ENCODE measurements at regions not wholly inside any gene's neighbourhood (a gene's known extent, or its start where the extent isn't known, plus 50 kb on each side); places are given as distances from the start of the nearest gene placed in this dataset.

DNA sequence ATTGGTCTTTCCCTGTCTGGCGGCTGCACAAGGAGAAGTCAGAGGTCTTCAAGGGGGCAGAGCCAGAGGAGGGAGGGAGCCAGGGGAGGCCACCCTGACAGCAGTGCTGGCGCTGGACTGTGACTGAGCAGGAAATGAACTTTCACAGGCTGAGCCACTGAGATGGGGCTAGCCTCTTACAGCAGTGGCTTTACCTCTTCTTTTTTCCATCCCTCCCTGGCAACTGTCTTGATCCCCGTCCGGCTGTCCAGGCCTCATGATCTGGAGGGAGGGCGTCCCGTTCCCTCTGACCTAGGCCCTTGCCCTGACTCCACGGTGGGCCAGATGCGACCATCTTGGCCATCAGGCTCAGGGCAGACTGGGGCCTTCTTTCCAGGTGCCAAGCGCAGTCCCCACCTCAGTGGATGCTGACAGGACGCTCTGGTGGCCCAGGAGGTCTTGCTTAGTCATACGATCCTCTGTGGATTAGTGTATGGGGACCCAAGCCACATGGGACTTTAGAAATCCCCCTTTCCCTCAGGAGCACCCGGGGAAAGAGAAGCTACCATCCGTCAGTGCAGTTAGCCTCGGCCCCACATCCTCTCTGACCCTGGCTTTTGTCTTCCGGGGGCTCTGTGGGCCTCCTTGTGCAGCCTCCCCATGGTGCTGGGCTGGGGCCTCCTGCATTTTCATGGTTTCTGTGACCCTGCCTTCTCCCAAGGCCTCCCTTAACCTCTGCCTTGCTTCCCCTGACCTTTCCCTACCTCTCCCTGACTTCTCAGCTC, 57.4 kb upstream of the CCDC167 start:
- no peak for DNase-seq

DNA sequence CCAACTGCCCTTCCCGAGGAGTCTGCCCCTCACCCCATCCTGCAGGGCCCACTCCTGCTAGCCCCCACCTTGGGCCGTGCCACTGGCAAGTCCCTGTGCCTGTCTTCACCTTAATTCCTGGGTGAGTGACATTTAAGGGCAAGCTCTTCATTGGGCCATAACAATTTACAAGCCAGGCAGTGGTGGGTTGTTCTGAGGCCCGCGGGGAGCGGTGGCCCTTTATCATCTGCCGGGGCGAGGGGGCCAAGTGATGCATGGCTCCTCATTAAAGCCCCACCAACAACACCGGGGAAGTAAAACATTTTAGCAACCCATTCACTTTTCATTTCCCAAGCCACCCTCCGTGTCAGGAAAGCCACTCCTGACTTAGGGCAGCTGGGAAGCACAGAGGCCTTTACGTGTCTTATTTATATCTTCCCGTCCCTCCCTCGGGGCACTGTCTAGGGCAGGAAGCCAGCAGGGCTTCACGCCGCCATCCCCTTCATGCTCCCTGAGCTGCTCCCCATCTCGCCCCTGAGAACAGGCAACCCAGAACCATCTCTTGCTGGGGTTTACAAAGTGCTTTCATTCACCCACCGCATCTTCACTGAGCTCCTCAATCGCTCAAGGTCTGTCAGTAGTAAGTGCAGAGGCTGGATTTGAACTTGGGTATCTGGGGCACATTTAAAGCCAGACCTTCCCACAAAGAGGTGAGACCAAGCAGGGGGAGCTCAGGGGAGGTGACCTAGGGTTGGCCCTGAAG, 55.5 kb upstream of the CCDC167 start:
- DNase-seq: no peak

DNA sequence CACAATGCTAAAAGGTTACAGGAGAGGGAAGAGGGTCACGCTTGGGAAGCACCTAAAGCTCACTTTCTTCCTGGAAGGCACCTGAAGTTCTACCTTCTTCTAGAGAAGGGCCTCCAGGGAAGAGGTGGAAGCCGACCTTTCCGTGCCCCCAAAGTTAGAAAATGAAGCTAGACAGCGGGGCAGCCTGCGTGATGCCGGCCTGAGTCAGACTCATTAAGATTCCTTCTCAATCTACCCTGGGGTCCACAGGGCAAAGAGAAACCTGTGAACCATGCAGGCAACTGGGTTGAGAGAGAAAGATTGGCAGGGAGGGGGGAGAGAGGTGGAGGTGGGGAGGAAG, 54.8 kb upstream of the CCDC167 start:
- DNase-seq: no peak

DNA sequence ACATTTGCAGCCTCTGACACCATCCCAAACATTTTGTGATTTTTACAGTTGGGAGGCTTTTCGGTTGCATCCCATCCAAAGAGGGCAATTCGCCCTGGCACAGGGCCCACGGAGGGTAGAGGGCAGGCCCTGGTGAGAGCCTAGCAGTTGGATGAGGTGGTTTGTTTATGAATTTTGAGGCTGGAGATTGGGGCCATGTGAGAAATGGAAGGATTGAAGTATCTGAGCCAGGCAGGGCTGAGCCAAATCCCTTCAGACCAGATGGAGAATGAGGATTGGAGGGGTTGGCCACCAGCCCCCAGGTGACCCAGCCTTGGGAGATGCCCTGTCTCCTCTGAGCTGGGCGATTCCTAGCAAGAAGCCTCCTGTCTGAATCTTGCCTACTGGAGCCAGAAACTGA, 52.6 kb upstream of the CCDC167 start:
- DNase-seq: no peak

DNA sequence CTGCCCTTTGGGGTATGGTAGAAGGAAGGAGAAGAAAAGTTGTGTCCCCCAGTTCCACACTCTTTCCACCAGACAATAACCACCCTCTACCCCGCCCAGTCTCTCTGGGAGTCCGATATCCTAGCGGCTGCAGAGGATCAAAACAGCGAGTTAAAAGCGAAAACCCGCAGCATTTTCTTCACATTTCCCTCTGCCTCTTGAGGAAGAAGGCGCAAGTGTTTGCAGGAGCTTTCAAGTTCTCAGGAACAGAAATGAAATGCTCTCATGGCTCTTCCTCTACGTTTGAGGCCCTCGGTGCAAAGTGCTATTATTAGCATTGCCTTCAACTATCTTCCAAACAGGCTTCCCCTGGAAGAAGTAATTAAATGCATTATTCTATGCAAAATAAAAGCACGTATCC, 52.2 kb upstream of the CCDC167 start:
- no peak for DNase-seq

DNA sequence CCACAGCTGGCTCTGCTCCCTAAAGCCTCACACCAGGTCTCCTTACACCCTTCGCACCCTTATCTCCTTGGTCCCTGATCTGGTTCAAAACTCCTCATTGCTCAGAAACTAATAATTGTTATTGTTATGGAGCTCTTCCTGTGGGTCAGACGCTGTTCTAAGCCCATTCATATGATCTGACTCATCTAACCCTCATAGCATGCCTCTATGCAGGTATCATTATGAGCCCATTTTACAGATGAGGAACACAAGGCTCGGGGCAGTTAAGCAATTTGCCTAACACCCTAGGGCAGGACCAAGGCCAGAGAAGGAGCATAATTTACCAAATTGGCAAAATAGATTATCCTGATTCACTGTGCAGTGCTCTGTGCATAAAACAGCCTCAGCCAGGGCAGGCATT, 51.8 kb upstream of the CCDC167 start:
- DNase-seq: no peak

DNA sequence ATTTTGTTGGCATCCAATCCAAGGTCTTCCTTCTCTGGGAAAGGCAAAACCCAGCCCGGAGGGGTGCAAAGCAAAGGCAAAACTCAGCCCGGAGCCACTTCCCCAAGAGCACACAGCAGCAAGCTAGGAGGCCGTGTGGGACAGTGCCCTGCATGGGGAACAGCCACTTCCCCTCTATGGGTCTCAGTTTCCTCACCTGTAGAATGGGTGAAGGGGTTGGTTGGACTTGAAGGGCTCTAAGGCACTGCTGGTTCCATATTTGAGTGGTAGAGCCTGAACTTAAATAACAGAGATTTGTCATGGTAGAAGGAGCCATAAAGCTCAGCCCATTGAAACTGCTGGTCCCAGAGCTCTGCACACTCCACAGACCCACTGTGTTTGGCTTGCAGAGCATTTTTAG, 51.3 kb upstream of the CCDC167 start:
- DNase-seq: no peak

DNA sequence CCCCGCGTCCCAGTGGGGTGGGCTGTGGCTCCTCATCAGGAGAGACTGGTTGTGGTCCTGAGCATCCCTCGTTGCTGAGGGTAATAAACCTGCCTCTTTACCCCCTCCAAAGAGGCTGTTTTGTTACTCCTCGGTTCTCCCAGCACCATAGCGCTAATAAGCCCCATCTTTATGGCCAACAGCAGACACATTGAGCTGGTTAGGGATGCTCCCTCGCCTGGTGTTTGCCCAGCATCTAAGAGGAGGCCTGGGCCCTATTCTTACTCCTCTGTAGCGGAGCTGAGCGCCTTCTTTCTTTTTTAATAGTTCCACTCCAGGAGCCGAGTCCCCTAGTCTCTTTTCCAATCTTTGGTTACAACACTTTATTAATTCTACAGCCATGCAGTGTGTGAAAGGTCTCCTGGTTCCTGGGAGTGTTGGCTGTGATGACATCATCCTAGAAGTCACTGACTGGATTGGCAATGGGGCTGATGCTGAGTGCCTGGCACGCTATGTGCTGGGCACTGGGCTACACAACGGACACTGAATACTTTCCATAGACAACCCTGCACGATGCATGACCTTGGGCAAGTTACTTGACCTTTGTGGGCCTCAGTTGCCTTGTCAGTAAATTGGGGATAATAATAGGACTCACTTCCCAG, 50.6 kb upstream of the CCDC167 start:
- DNase-seq: peak in 5 of 51 donors; percentile 8 to 38 (median 22)

DNA sequence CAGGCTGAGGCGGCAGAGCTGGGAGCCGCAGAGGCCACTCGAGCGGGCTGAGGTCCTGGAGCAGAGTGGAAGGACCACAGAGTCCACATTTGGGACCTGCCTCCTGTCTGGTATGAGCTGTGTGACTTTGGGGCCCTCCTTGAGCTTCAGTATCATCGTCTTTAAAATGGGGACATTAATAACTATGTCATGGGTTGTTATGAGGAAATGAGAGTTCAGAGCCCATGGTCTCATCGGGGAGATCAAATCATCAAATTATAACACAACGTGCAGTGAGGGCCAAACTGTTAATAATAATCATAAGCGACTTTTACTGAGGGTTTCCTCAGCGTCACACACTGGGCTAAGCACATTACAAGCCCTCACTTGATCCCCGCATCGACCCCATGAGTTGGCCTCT, 49.9 kb upstream of the CCDC167 start:
- DNase-seq: no peak

All from hypothalamus (tissue), 51 donors.